CD4-positive, CD25-positive, alpha-beta regulatory T cell (primary cell): ENCODE measurements at regions not wholly inside any gene's neighbourhood (a gene's known extent, or its start where the extent isn't known, plus 50 kb on each side); places are given as distances from the start of the nearest gene placed in this dataset.
A peak's percentile ranks its signal among the peaks of the same experiment; 100 is the strongest.

Experiments used
- ATAC-seq, 2 donors: fragments of 150-1000 bp; cut with Tn5 transposase; one replicate each; pipeline ENCODE4 v1.10.0; 2021; ENCODE audit warnings: low read depth in 2 of 2, moderate number of reproducible peaks in 2 of 2, moderate library complexity in 1 of 2
- DNase-seq, 3 donors: peaks; one replicate each; pipeline versions ENCODE4 v3.0.0 to v3.0.0-alpha.2; 2012 to 2022; ENCODE audit warnings: mixed read lengths in 1 of 3
- H3K27ac ChIP-seq: one replicate; pipeline ENCODE4 v1.7.0; 2013; ENCODE audit warnings: mild to moderate bottlenecking, low read length; ENCODE audit not compliant: insufficient read depth, poor library complexity, severe bottlenecking
- H3K27me3 ChIP-seq: one replicate; pipeline ENCODE4 v1.7.0; 2013; ENCODE audit warnings: low read length; ENCODE audit not compliant: control insufficient read depth, insufficient read depth
- H3K36me3 ChIP-seq: one replicate; pipeline ENCODE4 v1.7.0; 2013; ENCODE audit warnings: mild to moderate bottlenecking, low read length, moderate library complexity; ENCODE audit not compliant: control insufficient read depth, insufficient read depth
- H3K4me1 ChIP-seq: 2 replicates; pipeline ENCODE4 v1.7.0; 2013; ENCODE audit warnings: mild to moderate bottlenecking, low read length; ENCODE audit not compliant: insufficient read depth, control insufficient read depth, poor library complexity, severe bottlenecking
- H3K4me3 ChIP-seq: one replicate; pipeline ENCODE4 v1.7.0; 2013; ENCODE audit warnings: low read depth, mild to moderate bottlenecking, low read length, moderate library complexity
- H3K9me3 ChIP-seq, 2 experiments: 1 replicate in 1 of 2; 2 replicates in 1 of 2; pipeline ENCODE4 v1.7.0; 2013; ENCODE audit warnings: low read length in 2 of 2, mild to moderate bottlenecking in 1 of 2, moderate library complexity in 1 of 2; ENCODE audit not compliant: control insufficient read depth in 2 of 2
- H3K27ac Mint-ChIP-seq, 3 donors: one replicate each; pipeline ENCODE4 v1.8.0; 2020 to 2022; ENCODE audit warnings: mild to moderate bottlenecking in 3 of 3, mixed read lengths in 3 of 3, moderate library complexity in 2 of 3
- H3K27me3 Mint-ChIP-seq: one replicate; pipeline ENCODE4 v1.8.0; 2022; ENCODE audit warnings: mild to moderate bottlenecking, mixed read lengths
- H3K36me3 Mint-ChIP-seq: one replicate; pipeline ENCODE4 v1.8.0; 2020; ENCODE audit warnings: mixed read lengths
- H3K4me1 Mint-ChIP-seq, 4 donors: one replicate each; pipeline ENCODE4 v1.8.0; 2020 to 2022; ENCODE audit warnings: mixed read lengths in 4 of 4, mild to moderate bottlenecking in 1 of 4
- H3K4me3 Mint-ChIP-seq, 4 donors: one replicate each; pipeline ENCODE4 v1.8.0; 2020 to 2022; ENCODE audit warnings: mild to moderate bottlenecking in 4 of 4, mixed read lengths in 4 of 4, moderate library complexity in 3 of 4
- H3K9me3 Mint-ChIP-seq, 7 donors: one replicate each; pipeline ENCODE4 v1.8.0; 2020 to 2022; ENCODE audit warnings: mixed read lengths in 7 of 7, mild to moderate bottlenecking in 3 of 7, moderate library complexity in 2 of 7

DNA sequence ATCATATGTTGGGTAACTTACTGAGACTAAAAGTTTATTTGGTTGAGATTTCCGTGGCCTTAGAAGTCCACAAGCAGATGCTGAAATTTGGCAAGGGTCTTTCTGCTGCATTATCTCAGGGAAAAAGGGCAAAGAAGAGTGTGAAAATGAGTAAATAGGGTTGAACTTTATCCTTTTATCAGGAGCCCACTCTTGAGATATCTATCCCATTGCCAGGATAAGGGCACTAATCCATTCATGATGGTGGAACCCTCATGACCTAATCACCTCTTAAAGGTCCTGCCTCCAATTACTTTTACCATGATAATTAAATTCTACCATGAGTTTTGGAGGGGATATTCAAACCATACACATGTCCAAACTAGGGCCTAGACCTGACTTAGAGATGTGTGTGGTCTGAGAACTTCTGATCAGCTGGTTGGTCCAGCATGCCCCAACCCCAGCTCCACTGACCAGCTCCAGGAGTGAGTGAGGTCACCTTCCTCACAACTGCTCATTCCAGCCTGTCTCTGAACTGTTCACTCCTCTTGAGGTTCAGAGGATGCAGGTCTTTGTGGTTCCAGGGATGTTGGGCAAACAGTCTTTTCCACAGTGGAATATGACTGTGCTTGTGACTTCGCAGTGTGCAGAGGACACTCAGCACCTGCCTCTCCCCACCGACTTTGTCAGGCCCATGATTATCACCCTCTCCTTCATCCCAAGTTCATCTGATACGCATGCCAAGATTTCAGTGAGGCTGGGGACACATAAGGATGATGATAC is 130.1 kb upstream of the TOP3B start:
- no peak overlapping the region for H3K27ac ChIP-seq
- Mint-ChIP-seq H3K36me3 (no peaks in the 10 kb centered on the region), H3K27ac (no peak overlapping the region), H3K4me1 (peaks cover 0 to 9% (median 4%) of the 10 kb centered on the region in 4 donors), H3K9me3 (peaks cover 0 to 2% (median 0%) of the 10 kb centered on the region in 7 donors), H3K27me3 (peaks cover 10% of the 10 kb centered on the region), H3K4me3 (no peak overlapping the region)
- ATAC-seq (no peak), DNase-seq (no peak)
- H3K27me3 ChIP-seq: no peaks in the 10 kb centered on the region
- H3K9me3 ChIP-seq: no peaks in the 10 kb centered on the region
- H3K36me3 ChIP-seq: no peaks in the 10 kb centered on the region
- peaks cover 4% of the 10 kb centered on the region for H3K4me1 ChIP-seq
- H3K4me3 ChIP-seq: no peak overlapping the region

DNA sequence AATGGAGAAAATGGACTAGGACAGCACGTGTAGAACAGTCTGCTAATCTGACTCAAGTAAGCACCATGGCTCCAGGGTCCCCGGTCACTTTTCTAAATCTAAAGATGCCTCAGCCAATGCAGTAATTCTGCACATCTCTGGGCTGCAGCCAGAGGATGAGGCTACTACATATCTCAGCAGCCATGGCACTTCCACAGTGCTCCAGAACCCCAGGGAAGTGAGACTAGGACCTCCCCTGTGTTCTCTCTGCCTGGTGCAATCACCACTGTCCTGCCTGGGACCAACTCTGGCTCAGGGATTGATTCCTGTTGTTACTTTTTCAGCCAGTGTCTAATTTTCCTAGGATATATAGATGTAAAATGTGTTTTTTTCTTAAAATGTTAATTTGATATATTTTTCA is 129.4 kb upstream of the TOP3B start:
- DNase-seq (no peak), ATAC-seq (no peak)
- Histone ChIP-seq H3K4me1 (peaks cover 4% of the 10 kb centered on the region), H3K36me3 (no peaks in the 10 kb centered on the region), H3K27me3 (no peaks in the 10 kb centered on the region), H3K27ac (no peak overlapping the region), H3K4me3 (no peak overlapping the region), H3K9me3 (no peaks in the 10 kb centered on the region)
- Mint-ChIP-seq H3K36me3 (no peaks in the 10 kb centered on the region), H3K27ac (no peak overlapping the region), H3K4me1 (peaks cover 0 to 9% (median 4%) of the 10 kb centered on the region in 4 donors), H3K9me3 (peaks cover 0 to 2% (median 0%) of the 10 kb centered on the region in 7 donors), H3K27me3 (peaks cover 10% of the 10 kb centered on the region), H3K4me3 (no peak overlapping the region)

DNA sequence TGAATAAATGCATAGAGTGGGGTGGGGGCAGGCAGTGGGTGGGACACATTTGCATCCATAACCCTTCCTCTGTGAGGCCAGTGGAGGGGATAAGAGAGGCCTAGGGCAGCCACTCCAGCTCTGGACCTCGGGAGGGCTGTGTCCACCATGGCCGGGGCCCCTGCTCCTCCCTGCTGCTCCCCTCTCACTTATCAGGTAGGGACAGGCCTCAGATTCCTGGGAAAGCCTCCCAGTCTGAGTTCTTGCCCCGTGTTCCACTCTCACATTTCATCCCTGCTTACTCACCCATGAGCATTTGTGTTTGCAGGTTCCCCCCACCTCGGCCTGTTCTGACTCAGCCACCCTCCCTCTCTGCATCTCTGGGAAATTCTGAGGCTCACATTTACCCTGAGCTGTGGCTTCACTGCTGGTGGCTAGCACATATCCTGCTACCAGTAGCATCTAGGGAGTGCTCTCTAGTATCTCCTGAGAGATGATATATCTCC is 128.7 kb upstream of the TOP3B start:
- no peak for DNase-seq
- no peaks in the 10 kb centered on the region for H3K36me3 Mint-ChIP-seq
- H3K9me3 Mint-ChIP-seq: peaks cover 0 to 2% (median 0%) of the 10 kb centered on the region in 7 donors
- no peak overlapping the region for H3K4me3 Mint-ChIP-seq
- Histone ChIP-seq H3K27ac (no peak overlapping the region), H3K9me3 (no peaks in the 10 kb centered on the region), H3K36me3 (no peaks in the 10 kb centered on the region), H3K27me3 (no peaks in the 10 kb centered on the region), H3K4me1 (peaks cover 4% of the 10 kb centered on the region), H3K4me3 (no peak overlapping the region)
- H3K27ac Mint-ChIP-seq: no peak overlapping the region
- peaks cover 0 to 9% (median 4%) of the 10 kb centered on the region in 4 donors for H3K4me1 Mint-ChIP-seq
- peaks cover 10% of the 10 kb centered on the region for H3K27me3 Mint-ChIP-seq
- ATAC-seq: peak; percentile 51 to 56

DNA sequence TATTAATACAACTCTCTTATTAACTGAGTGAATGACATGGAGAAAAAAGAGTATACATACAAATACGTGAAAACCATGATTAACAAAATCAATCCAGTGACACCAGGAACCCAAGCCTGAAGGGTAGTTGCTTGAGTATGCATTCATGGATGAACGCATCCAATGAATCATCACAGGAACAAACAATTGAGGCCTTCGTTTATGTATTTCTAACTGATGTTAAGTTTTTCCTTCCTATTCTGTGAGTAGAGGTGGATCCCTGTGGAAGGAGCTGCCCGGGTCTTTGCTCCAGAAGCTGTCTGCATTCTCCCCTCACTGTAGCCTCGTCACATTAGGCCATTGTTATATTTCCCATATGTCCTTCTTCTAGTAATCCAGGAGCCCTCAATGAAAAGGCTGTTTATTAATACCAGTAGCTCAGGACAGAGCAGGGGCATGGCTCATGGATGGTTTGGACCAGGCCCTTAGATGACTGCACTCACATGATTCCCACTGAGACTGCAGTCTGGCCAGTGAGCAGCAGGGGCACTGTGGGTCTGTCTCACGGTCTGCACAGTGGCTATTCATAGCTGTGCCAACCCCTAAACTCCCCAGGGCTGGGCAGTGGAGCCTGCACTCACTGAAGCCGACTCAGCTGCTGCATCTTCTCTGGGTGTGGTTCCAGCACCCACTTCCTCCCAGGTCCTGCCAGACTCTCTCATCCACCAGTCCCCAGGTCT is 128.1 kb upstream of the TOP3B start:
- Histone ChIP-seq H3K27ac (no peak overlapping the region), H3K4me3 (no peak overlapping the region), H3K27me3 (no peaks in the 10 kb centered on the region), H3K36me3 (no peaks in the 10 kb centered on the region), H3K9me3 (no peaks in the 10 kb centered on the region), H3K4me1 (peaks cover 4% of the 10 kb centered on the region)
- Mint-ChIP-seq H3K4me3 (no peak overlapping the region), H3K9me3 (peaks cover 0 to 2% (median 0%) of the 10 kb centered on the region in 7 donors), H3K27ac (no peak overlapping the region), H3K27me3 (peaks cover 10% of the 10 kb centered on the region), H3K4me1 (peaks cover 0 to 9% (median 4%) of the 10 kb centered on the region in 4 donors), H3K36me3 (no peaks in the 10 kb centered on the region)
- ATAC-seq (peak; percentile 86 to 89), DNase-seq (peak in 2 of 3 donors; percentile 1 to 44)

DNA sequence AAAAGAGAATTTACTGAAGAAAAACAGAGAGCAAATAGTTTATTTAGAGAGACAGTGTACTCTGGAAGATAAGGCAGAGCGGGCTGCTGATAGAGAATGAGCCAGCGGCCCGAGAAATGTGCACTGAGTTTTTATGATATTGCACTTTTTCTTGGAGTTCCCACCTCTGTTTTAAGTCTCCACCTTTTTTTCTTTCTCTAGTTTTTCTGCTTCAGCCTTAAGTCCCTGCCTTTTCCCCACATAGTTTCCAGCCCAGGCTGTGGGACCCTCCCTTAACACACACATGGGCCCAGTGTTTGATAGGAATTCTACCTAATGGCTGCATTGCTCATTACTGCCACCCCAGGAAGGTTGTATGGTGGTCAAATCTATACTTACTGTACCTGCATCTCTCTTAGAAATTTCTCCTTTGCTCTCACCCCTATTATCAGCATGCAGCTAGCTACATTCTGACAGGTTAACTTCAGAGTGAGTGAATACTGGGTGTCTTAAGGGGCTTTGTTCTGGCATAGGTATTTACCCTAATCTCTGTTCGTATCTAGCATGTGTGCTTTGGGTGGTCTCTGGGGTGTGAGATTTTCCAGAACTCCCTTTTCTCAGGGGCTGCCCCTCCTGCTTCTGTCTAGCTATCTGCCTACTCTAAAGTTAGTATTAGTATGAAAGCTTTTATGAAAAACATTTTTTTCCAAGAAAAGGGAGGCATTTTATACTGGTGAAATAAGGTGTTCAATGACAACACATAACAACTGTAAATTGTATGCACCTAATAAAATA is 127.3 kb upstream of the TOP3B start:
- Histone ChIP-seq H3K27ac (no peak overlapping the region), H3K4me1 (peaks cover 4% of the 10 kb centered on the region), H3K36me3 (no peaks in the 10 kb centered on the region), H3K27me3 (no peaks in the 10 kb centered on the region), H3K4me3 (no peak overlapping the region), H3K9me3 (no peaks in the 10 kb centered on the region)
- H3K4me3 Mint-ChIP-seq: no peak overlapping the region
- no peak overlapping the region for H3K27ac Mint-ChIP-seq
- peaks cover 0 to 2% (median 0%) of the 10 kb centered on the region in 7 donors for H3K9me3 Mint-ChIP-seq
- peaks cover 0 to 9% (median 4%) of the 10 kb centered on the region in 4 donors for H3K4me1 Mint-ChIP-seq
- ATAC-seq (no peak), DNase-seq (no peak)
- H3K27me3 Mint-ChIP-seq: peaks cover 15% of the 10 kb centered on the region
- no peaks in the 10 kb centered on the region for H3K36me3 Mint-ChIP-seq

DNA sequence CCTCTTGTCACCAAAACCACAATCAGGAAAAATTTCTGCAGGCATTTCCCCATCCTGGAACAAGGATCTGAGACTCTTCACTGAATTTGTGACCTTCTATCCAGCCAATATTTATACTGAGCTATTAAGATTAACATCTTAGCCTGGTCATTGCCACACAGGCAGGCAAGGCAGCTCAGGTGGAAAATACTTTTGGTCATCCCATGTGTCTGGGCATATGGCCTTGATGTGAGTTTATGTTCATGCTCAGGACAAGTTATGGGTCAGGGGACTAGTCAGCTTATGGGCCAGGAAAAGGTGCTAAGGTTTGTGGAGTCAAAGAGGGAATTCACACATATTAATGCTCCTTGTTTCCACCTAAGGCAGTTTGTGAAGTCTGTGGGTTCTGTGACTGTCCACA is 124.3 kb upstream of the TOP3B start:
- H3K4me1 ChIP-seq: peaks cover 4% of the 10 kb centered on the region
- Mint-ChIP-seq H3K9me3 (no peaks in the 10 kb centered on the region), H3K27me3 (peaks cover 21% of the 10 kb centered on the region), H3K27ac (no peak overlapping the region), H3K4me1 (peaks cover 0 to 9% (median 4%) of the 10 kb centered on the region in 4 donors), H3K36me3 (no peaks in the 10 kb centered on the region), H3K4me3 (no peak overlapping the region)
- no peak overlapping the region for H3K27ac ChIP-seq
- no peak overlapping the region for H3K4me3 ChIP-seq
- H3K9me3 ChIP-seq: no peaks in the 10 kb centered on the region
- H3K27me3 ChIP-seq: no peaks in the 10 kb centered on the region
- ATAC-seq (no peak), DNase-seq (no peak)
- no peaks in the 10 kb centered on the region for H3K36me3 ChIP-seq

DNA sequence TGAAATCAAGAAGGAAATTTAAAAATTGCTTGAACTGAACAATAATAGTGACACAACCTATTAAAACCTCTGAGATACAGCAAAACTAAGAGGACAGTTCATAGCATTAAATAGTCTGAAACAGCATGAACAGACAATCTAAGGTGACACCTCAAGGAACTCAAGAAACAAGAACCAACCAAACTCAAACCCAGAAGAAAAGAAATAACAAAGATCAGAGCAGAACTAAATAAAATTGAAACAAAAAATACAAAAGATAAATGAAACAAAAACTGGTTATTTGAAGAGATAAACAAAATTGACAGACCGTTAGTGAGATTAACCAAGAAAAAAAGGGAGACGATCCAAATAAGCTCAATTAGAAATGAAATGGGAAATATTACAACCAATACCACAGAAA is 122.8 kb upstream of the TOP3B start:
- no peak overlapping the region for H3K4me3 Mint-ChIP-seq
- Histone ChIP-seq H3K36me3 (no peaks in the 10 kb centered on the region), H3K4me3 (no peak overlapping the region), H3K27ac (no peak overlapping the region), H3K4me1 (no peaks in the 10 kb centered on the region), H3K27me3 (no peaks in the 10 kb centered on the region), H3K9me3 (no peaks in the 10 kb centered on the region)
- DNase-seq (no peak), ATAC-seq (no peak)
- peak overlapping the region in 1 of 3 donors; percentile 67 for H3K27ac Mint-ChIP-seq
- no peaks in the 10 kb centered on the region for H3K9me3 Mint-ChIP-seq
- H3K4me1 Mint-ChIP-seq: no peaks in the 10 kb centered on the region
- H3K36me3 Mint-ChIP-seq: no peaks in the 10 kb centered on the region
- peaks cover 21% of the 10 kb centered on the region for H3K27me3 Mint-ChIP-seq
